ENCODE measurements at regions not wholly inside any gene's neighbourhood (a gene's known extent, or its start where the extent isn't known, plus 50 kb on each side); places are given as distances from the start of the nearest gene placed in this dataset.

GRCh38 chr4:141410839-141411238 lies 190.1 kb downstream of the ZNF330 start (continued):
- no peak for TF ChIP-seq CHD2 (IDR thresholded peaks at IDR 0.05; ENCODE audit: low read length)
- no peak for TF ChIP-seq POLR2A (IDR thresholded peaks at IDR 0.05; ENCODE audit: control extremely low read depth in 1 of 2, low read depth in 2 of 2, low read length in 2 of 2)
- no peak for TF ChIP-seq MAFK (IDR thresholded peaks at IDR 0.05; ENCODE audit: low read depth, low read length)

Measured in H1 (cell line).